GM11168 (cell line): ENCODE measurements at regions not wholly inside any gene's neighbourhood (a gene's known extent, or its start where the extent isn't known, plus 50 kb on each side); places are given as distances from the start of the nearest gene placed in this dataset.

Source experiments
- in situ Hi-C: fragments of 300-500 bp; cut with MboI; formaldehyde crosslinking; loops from one replicate; pipeline ENCODE4 v1.12.0; 2022; ENCODE audit warnings: low sequenced_read_pairs; ENCODE audit not compliant: unreplicated experiment

DNA sequence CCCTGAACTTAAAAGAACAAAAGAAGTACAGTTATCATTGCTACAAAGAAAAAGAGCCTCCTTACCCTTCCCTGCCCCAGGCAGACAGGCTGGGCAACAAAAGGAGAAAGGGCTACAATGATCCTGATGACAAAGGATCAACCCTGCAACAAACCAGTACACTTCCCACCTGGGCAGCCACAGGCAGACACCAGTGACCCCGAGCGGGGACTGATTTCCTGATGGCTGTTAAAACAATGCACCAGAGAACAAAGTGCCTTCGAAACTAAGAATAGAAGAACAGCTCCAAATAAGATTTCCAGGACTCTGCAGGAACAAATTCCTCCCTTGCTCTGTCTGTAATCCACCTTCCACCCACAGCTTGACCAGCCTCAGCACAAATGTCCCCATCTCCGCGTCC lies 106.3 kb upstream of the ARHGEF3 start:
- in situ Hi-C loops: no loop called here

- in situ Hi-C loops: no loop called here
Measured at GRCh38 chr3:56904552-56905215, 102.9 kb upstream of the ARHGEF3 start.

GRCh38 chr3:56903231-56903782 lies 101.6 kb upstream of the ARHGEF3 start:
- in situ Hi-C loops: no loop called here

DNA sequence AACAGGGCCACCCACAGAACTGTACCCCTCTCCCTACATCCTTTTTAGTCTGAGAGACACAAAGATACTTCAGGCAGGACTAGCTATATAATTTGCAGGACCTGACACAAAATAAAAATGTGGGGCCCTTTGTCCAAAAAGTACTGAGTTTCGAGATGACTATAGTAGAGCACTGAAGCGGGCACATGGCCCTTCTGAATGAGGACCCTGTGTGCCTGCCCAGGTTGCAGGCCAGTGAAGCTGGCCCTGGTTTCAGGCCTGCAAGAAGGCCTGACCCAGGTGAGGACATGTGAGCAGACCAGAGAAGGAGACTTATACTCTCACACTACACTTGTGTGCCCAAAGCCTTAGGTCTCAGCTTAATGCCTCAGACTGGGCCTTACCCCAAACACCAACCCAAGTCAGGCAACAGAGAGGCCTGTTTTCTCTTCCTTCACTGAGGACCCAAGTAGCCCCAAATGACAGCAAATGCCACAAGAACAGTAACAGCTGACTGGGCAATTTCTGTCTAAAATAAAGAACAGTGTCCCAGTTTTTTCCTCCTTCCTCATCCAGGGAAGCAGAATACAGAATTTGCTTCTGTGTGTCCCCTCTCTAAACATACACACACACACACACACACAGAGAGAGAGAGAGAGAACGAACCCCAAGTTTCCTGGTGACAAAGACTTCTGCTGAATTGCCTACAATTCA lies 100.9 kb upstream of the ARHGEF3 start:
- in situ Hi-C loops: no loop called here

DNA sequence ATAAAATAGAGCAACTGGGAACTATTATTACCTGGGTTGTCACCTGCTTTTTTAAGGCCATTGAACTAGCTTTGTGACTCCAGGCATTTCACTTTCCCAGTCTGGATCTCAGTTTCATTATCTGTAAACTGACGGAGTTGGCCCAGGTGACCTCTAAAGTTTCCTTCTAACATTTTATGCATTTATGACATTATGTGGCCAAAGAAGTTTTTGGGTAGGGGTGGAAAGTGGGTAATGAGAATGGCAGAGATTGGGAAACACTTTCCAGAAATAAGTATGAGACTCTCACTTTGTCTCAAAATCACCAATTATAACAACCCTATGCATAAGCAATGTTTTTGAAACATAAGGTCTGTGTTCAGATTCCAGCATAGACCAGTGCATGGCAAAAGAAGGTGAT lies 99.1 kb upstream of the ARHGEF3 start:
- in situ Hi-C loops: no loop called here

GRCh38 chr3:56899851-56900250 lies 98.1 kb upstream of the ARHGEF3 start:
- in situ Hi-C loops: no loop called here

GRCh38 chr3:56899078-56899477 lies 97.3 kb upstream of the ARHGEF3 start:
- in situ Hi-C loops: no loop called here

DNA sequence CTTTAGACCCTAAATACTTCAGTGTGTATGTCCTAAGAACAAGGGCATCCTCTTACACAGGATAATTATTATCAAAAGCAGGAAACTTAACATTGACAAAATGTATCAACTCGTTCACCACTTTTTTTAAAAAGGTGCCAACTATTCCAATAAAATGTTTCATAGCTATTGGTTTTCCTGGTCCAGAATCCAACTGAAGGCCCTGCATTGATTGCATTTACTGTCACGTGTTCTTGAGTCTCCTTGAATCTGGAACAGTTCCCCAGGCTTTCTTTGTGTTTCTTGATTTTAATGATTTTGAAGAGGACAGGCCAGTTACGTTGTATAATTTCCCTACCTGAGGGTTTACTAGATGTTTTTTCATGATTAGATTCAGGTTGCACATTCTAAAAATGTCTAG lies 94.6 kb upstream of the ARHGEF3 start:
- in situ Hi-C loops: no loop called here

- in situ Hi-C loops: no loop called here
Measured at GRCh38 chr3:56894881-56895431, 93.2 kb upstream of the ARHGEF3 start.

GRCh38 chr3:56890448-56891091 lies 88.8 kb upstream of the ARHGEF3 start:
- in situ Hi-C loops: no loop called here

DNA sequence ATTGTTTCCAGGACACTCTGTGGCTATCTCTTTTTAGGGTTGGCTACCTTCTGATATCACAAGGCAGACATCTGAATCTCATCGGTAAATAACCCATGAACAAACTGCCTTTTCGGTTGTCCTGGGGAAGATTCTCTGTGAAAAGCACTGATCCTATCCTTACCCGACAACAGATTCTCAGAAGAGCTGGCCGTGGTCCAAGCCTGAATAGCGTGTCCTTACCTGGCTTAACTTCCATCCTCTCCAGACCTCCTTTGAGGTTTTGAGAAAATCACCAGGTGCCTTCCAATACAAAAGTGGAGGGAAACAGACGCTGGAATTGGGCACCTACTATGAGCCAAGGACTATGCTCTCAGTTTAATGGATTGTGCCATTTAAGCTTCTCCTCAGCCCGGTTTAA lies 87.4 kb upstream of the ARHGEF3 start:
- in situ Hi-C loops: no loop called here

DNA sequence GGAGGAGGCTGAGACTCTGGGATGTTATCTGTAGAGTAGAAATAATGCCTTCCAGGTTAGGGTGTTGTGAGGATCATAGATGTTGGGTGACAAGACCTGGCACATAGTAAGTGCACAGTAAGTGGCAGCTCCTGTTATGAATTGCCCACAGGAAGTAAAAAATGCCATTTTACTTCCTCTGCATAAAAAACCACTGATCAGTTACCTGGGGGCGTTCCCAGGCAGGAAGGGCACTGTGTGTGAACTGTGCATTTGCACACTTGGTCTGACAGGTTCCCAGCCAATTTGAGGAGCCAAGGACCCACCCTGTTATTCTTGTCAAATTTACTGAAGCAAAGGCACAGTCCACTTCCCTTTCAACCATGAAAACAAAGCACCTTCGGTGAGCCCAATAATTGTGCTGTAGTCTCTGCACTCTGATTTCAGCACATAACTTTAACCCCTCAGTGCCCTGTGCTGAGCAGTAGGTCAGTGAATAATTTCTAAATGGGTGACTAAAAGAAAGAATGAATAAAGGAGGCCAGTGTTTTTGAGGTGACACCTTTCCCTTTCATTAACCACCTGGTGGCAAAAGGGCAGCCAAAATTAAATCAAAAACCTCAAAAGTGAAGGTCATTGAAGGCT lies 85.8 kb upstream of the ARHGEF3 start:
- in situ Hi-C loops: no loop called here

GRCh38 chr3:56886314-56886713 lies 84.6 kb upstream of the ARHGEF3 start:
- in situ Hi-C loops: no loop called here

GRCh38 chr3:56885879-56886278 lies 84.1 kb upstream of the ARHGEF3 start:
- in situ Hi-C loops: no loop called here

- in situ Hi-C loops: no loop called here
Measured at GRCh38 chr3:56885453-56885852, 83.7 kb upstream of the ARHGEF3 start.

DNA sequence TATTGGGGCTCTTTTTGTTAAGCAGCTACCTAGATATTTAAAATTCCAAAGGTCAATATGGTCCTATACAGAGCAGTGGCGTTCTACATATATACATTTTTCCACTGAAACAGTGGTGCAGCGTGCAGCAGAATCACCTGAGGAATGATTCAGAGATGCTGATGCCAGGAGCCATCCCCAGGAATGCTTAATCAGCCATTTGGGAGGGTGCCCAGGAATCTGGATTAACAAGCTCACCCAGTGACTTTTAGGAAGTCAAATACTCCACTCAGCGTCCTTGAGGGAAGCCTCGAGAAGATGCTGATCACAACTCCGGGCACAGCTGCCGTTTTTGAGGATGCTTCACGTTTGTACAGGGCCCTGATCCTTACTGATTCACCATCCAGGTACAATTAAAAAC lies 82.6 kb upstream of the ARHGEF3 start:
- in situ Hi-C loops: no loop called here

DNA sequence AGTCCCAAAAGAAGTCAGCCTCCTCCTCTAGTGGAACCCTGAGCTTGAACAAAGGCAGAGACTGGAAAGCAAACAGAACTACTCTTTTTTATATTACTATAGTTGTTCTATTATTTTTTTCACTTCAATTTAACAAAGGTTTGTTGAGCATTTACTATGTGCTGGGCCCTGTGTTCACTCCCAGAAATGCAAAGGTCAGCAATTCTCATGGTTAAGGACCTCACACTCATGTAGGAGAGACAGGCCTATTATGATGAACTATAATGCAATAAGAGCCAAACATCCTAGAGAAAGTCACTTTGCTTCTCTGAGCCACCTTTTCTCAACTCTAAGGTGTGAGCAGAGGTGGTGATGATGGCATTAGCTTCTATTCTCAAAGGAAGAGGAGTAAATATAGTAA lies 82.1 kb upstream of the ARHGEF3 start:
- in situ Hi-C loops: no loop called here

- in situ Hi-C loops: no loop called here
Measured at GRCh38 chr3:56882896-56883295, 81.1 kb upstream of the ARHGEF3 start.

DNA sequence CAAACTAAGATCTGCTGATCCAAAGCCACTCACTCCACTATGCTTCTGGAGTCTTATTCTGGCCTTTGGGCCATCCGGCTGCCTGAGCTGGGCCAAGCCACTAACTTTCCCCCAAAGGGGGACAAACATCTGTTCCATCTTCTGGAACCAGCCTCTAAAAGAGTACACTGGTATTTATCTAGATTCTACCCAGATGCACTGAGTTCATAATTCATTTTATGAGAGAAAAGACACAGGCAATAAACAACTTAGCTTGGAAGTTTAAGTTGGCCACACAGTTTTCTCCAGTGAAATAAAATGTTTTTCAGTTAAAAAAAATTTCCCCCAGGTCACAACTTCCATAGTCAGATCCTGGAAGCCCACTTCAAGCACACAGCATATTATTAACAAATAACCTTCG lies 80.1 kb upstream of the ARHGEF3 start:
- in situ Hi-C loops: no loop called here

- in situ Hi-C loops: no loop called here
Measured at GRCh38 chr3:56880720-56881575, 79.2 kb upstream of the ARHGEF3 start.
